Stimulated activated naive CD4-positive, alpha-beta T cell (primary cell): ENCODE measurements at regions not wholly inside any gene's neighbourhood (a gene's known extent, or its start where the extent isn't known, plus 50 kb on each side); places are given as distances from the start of the nearest gene placed in this dataset.
"Not testable (repeated sequence)": the region's sequence is repeated elsewhere in the genome, so short reads cannot be mapped to it uniquely, and the experiment has no call there.

Experiments
- DNase-seq, 6 experiments: peaks; one replicate each; lab custom pipeline; 2025; lab: John Stamatoyannopoulos, UW

GRCh38 chr12:89064151-89064550 is 288.1 kb downstream of the DUSP6 start:
- no peak for DNase-seq

- DNase-seq: no peak
These were observed 289.3 kb downstream of the DUSP6 start for GRCh38 chr12:89062996-89063395.

- no peak for DNase-seq
These were observed 292.4 kb downstream of the DUSP6 start for GRCh38 chr12:89059721-89060541.

GRCh38 chr12:89059056-89059455 is 293.2 kb downstream of the DUSP6 start:
- DNase-seq: no peak

GRCh38 chr12:89058402-89058801 is 293.9 kb downstream of the DUSP6 start:
- DNase-seq: no peak

- not testable (repeated sequence) for DNase-seq
These were observed 298.5 kb downstream of the DUSP6 start for GRCh38 chr12:89053817-89054216.

- DNase-seq: peak in 3 of 6 experiments; percentile 22 to 57 (median 48)
These were observed 301.1 kb downstream of the DUSP6 start for GRCh38 chr12:89051065-89051677.

- DNase-seq: no peak
These were observed 304.4 kb downstream of the DUSP6 start for GRCh38 chr12:89047856-89048418.

- no peak for DNase-seq
These were observed 311.2 kb downstream of the DUSP6 start for GRCh38 chr12:89041078-89041477.

- DNase-seq: peak in 5 of 6 experiments; percentile 10 to 48 (median 32)
These were observed 311.9 kb downstream of the DUSP6 start for GRCh38 chr12:89040146-89040964.

- DNase-seq: no peak
These were observed 313.3 kb downstream of the DUSP6 start for GRCh38 chr12:89038831-89039512.

GRCh38 chr12:89033062-89033461 is 319.2 kb downstream of the DUSP6 start:
- no peak for DNase-seq

- DNase-seq: no peak
These were observed 322.3 kb downstream of the DUSP6 start for GRCh38 chr12:89029961-89030360.

GRCh38 chr12:89024580-89024979 is 327.7 kb downstream of the DUSP6 start:
- DNase-seq: no peak

- no peak for DNase-seq
These were observed 328.4 kb downstream of the DUSP6 start for GRCh38 chr12:89023936-89024335.

GRCh38 chr12:89020689-89021088 is 331.6 kb downstream of the DUSP6 start:
- no peak for DNase-seq

GRCh38 chr12:89020121-89020480 is 332.2 kb downstream of the DUSP6 start:
- DNase-seq: no peak

GRCh38 chr12:89019439-89020120 is 332.7 kb downstream of the DUSP6 start:
- DNase-seq: peak; percentile 30 to 72 (median 50)

GRCh38 chr12:89016970-89017778 is 335.1 kb downstream of the DUSP6 start:
- DNase-seq: peak in 4 of 6 experiments; percentile 1 to 65 (median 32)

- no peak for DNase-seq
These were observed 336.9 kb downstream of the DUSP6 start for GRCh38 chr12:89015419-89015818.
